NCI-H526 treated with DMSO at 0.1 percent for 48 hours (cell line): ENCODE measurements at regions not wholly inside any gene's neighbourhood (a gene's known extent, or its start where the extent isn't known, plus 50 kb on each side); places are given as distances from the start of the nearest gene placed in this dataset.

ENCODE experiments used
- DNase-seq: peaks from one replicate; lab custom pipeline; 2025; lab: John Stamatoyannopoulos, UW

- DNase-seq, result no peak
Observed at GRCh38 chr9:99588747-99589146, 232.9 kb upstream of the NR4A3 start.

DNA sequence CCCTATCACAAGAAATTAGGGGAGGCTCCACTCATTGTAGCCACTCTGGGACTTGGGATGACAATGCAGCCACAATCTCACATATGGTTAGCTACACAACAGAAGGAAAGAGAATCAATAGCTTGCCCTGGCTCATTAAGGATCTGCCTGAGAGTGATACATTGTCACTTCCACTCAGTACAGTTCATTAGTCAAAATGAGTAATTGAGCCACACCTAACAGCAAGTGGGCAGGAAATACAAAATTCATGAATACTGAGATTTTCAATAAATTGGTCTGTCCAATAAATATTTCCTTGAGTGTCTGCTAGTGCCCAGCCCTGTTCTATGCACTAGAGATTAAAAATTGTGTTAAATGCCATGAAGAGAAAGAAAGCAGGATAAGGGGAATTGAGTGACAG is 231.3 kb upstream of the NR4A3 start:
- DNase-seq, result no peak

DNA sequence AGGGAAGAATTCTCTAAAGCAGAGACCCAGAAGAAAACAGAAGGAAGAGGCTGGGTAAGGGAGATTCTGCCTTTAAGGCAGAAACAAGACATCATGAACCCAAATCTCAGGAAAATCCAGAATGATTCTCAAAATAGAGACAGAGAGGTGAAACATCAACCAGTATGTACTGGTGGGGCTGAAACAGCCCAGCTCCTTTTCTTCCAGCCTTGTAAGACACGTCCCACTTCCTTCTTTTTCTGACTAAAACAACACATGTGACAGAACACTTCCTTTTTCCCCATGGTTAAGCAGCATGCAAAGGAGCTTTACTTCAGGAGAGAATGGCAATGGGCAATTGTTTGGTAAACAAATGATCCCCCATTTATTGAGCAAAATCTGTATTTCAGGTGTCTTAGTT is 230.8 kb upstream of the NR4A3 start:
- DNase-seq, result no peak

DNA sequence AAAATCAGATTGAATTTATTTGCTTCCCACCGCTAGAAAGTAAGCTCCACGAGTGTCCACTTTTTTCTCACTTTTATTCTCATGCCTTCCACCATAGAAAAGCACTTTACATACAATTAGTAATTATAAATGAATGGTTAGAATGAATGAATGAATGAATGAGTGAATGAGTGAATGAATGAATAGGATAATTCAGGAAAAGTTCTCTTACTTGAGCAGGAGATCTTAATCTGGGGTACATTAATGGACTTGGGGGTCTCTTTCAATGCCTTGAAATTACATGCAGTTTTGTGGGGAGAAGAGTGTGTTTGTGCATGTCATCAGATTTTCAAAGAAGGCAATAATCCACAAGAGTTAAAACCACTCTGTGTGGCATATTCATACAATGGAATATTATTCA is 229.9 kb upstream of the NR4A3 start:
- no peak for DNase-seq

GRCh38 chr9:99592834-99593574 is 228.7 kb upstream of the NR4A3 start:
- no peak for DNase-seq

DNA sequence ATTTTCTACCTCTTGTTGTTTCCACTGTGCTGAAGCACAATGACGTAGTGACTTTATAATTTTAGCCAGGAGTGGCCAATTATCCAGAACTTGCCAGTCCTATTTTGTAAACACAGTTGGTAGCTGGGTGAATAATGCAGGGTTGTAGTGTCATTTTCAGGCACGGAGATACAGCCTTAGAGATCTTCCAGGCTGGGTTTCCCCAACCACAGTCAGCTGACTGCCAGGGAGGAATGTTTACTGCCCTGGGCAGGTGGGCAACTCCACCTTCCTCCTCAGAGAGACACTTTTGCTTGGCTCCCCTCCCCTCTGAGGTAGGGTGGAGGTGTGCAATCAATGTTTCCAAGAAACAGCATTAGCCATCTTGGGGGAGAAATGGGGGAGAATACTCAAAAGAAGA is 228.1 kb upstream of the NR4A3 start:
- DNase-seq, result no peak

GRCh38 chr9:99594056-99594780 is 227.5 kb upstream of the NR4A3 start:
- DNase-seq, result no peak

- DNase-seq, result no peak
Observed at GRCh38 chr9:99595796-99596195, 225.9 kb upstream of the NR4A3 start.

DNA sequence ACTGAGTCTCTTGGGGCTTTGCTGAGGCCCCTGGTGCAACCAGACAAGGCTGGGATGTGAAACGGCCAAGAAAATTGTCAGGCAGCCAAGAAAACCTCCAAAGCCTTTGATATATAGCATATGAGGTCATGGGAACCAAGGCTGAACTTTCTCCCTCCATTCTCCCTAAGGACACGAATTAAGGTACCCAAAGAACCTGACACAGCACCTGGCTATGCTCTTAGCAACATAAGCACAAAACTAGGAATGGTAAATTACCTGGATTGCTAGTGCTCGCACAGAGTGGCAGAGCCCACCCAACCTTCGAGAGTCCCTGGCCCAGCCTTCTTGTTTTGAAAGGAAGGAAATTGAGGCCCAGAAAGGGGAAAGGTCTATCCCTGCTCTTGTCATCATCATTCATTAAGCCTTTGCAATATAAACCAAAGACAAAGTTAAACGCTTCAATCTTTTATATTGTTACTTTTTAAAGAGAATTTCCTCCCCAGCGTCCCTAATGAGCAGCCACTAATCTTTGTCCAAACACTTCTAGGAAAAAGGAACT is 220.0 kb upstream of the NR4A3 start:
- DNase-seq, result no peak

- no peak for DNase-seq
Observed at GRCh38 chr9:99602854-99603253, 218.8 kb upstream of the NR4A3 start.

DNA sequence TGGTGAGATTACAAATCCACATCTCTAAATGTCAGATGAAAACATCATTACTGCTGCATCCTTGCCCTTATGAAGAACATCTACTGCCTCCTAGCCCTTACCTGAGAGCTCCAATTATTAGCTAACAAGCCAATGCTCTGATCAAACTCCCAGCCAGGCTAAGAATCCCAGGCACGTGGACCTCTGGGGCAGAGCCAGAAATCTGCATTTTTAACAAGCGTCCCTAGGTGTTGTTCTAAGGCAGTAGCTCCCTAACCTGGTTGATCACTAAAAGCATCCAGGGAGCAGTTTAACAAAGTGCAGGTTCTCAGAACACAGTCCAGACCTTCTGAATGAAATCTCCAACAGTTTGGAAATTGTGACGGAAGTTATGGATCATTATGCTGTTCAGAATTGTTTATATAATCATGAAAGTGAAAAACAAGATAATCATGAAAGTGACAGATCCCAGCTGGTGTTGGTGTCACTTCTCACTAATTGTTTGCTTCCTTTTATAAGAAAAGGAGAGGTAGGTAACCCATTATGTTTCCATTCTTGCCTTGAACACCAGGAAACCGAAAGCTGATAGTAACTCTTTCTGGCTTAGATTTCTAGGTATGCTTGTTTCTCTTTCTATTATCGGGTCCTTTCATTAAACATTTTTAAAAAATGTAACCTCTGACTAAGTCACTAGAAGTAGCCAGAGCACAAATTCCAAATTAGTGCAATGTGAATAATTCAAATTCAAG is 216.5 kb upstream of the NR4A3 start:
- no peak for DNase-seq

GRCh38 chr9:99606296-99606695 is 215.4 kb upstream of the NR4A3 start:
- DNase-seq, result no peak

DNA sequence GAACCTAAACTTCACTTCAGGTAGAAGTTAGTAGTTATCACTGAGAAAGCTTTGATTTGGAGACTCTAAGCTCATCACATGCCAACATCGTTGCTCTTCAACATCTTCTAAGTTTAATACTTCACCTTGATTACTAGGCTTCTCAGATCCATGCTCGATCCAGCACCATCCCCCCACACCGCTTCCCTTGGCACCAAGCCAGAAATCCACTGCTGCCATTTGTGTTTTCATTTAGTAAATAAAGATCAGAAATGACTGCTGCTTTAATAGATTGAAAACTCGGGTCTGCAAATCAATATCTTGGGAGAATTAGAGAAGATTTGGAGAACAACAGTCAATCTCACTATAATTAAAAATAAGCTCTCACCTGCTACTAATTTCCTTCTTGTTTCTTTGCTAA is 214.7 kb upstream of the NR4A3 start:
- DNase-seq, result no peak

- no peak for DNase-seq
Observed at GRCh38 chr9:99607842-99608448, 213.7 kb upstream of the NR4A3 start.

DNA sequence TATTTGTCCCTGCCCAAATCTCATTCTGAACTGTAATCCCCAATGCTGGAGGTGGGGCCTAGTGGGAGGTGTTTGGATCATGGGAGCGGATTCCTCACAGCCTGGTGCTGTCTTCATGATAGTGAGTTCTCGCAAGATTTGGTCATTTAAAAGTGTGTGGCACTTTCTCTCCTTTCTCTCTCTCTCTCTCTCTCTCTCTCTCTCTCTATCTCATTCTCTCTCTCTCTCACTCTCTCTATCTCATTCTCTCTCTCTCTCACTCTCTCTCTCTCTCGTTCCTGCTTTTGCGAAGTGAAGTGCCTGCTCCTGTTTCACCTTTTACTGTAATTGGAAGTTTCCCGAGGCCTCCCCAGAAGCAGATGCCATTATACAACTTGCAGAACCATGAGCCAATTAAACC is 207.3 kb upstream of the NR4A3 start:
- no peak for DNase-seq

DNA sequence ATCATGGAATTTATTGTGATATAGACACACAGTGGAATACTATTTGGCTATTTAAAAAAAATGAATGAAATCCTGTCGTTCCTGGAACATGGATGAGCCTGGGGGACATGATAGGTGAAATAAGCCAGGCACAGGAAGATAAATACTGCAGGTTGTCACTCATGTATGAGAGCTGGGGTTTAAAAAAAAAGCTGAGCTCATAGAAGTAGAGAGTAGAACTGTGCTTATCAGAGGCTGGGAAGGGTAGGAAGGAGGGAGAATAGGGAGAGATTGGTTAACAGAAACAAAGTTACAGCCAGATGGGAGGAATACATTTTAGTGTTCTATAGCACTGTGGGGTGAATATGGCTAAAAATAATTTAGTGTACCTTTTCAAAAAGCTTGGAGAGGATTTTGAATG is 200.6 kb upstream of the NR4A3 start:
- no peak for DNase-seq

GRCh38 chr9:99622679-99623078 is 199.0 kb upstream of the NR4A3 start:
- no peak for DNase-seq

DNA sequence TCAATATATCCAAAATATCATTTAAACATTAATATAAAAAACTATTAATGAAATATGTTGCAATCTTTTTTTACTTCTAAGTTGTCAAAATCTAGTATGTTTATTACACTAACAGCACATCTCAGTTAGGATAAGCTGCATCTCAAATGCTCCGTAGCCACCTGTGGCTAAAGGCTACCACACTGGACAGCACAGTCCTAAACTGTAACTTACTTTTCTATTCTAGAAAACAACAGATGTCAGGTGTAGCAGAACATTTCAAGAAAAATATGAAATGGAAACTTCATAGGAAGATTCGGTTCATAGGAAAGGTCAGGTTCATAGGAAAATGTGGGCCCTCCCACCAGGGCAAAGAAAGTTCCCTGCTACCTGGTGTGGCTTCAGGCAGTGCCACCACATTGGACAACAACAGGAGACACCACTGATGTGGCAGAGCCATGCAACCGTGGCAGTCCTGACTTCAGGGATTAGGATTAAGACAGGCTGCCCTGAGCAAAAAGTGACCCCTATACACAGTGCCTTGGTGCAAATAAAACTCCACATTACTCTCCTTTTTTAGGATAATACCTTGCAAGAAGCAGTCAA is 197.8 kb upstream of the NR4A3 start:
- DNase-seq, result no peak

DNA sequence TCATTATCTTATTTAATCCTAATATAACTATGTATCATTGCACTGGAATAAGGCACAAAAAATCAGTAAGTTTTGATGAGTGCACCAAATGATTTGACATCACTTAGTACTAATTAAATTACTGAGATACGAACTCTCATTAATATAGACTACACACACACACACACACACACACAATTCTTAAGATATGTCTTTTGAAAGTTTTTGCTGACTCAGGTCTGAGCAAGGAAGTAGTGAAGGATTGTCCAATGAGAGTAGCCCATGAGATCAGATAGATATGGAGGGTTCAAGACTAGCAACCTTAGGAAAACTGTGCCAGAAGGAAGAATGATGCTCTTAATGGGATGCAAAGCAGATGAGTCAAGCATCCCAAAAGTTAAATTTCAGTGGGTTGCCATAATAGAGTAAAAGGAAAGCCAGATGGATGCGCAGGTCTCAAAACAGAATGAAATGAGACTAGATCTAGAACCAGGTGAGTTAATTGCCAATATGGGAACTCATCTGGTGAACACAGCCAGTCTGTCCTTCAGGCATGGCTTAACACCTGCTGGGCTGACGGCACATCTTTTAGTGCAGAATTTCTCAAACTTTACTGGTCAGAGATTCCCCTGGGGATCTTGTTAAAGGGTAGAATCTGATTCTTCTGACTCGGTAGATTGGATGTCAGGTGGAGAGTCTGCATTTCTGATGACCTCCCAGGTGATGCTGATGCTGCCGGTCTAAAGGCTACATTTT is 197.0 kb upstream of the NR4A3 start:
- DNase-seq, result no peak

- no peak for DNase-seq
Observed at GRCh38 chr9:99626426-99626825, 195.3 kb upstream of the NR4A3 start.

- no peak for DNase-seq
Observed at GRCh38 chr9:99628285-99628684, 193.4 kb upstream of the NR4A3 start.
